Skin of body (tissue), 1 donor: ENCODE measurements at regions not wholly inside any gene's neighbourhood (a gene's known extent, or its start where the extent isn't known, plus 50 kb on each side); places are given as distances from the start of the nearest gene placed in this dataset.

Experiments used
- DNase-seq: peaks from one replicate; lab custom pipeline; 2025; lab: John Stamatoyannopoulos, UW

DNA sequence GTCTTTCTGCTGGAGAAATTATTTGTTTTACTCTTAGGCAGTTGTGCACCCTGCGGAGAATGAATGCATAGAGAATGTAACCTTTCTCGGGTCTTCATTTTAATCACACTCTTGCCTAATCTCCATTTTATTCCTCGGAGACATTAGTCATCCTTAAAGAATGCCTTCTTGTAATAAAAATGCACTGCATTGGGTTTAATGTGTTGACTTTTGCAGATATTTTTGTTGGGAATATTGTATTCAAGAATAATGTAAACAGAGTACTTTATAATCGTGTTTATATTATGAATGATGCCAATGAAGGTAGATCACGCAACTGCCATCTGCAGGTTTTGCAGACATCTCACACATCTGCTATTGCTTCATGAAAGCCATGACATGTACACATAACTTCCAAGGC lies 1093.9 kb upstream of the CDH6 start:
- DNase-seq, result no peak

DNA sequence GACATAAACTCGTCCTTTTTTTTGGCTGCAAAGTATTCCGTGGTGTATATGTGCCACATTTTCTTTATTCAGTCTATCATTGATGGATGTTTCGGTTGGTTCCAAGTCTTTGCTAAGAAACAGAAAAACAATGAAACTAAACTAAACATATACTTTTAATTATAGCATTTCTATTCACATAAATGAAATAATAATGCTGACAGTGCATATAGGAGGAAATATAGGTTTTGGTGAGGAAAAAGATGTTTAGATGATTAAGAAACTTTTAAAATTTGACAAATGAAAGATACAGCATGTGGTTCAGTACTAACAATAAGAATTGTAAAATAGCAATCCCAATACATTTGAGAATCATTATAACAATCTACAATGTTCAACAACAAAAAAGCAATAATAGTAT lies 1094.5 kb upstream of the CDH6 start:
- no peak for DNase-seq

DNA sequence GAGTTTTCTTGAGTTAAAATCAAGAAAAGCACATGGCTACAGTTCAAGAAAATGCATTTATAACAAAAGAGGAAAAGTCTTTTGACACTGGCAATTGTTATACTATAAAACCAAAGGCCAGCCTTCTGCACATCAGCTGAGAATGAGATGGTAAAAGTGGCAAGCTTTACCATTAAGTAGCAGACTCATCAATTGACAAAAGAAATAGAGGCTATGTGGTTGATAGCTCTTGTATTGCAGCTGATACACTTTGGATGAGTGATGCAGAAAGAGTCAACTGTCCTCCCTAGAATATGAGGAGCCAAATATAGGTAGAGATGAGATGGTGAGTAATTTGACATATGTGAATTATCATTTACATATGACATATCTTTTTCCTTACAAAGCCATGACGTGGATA lies 1100.9 kb upstream of the CDH6 start:
- DNase-seq, result no peak

DNA sequence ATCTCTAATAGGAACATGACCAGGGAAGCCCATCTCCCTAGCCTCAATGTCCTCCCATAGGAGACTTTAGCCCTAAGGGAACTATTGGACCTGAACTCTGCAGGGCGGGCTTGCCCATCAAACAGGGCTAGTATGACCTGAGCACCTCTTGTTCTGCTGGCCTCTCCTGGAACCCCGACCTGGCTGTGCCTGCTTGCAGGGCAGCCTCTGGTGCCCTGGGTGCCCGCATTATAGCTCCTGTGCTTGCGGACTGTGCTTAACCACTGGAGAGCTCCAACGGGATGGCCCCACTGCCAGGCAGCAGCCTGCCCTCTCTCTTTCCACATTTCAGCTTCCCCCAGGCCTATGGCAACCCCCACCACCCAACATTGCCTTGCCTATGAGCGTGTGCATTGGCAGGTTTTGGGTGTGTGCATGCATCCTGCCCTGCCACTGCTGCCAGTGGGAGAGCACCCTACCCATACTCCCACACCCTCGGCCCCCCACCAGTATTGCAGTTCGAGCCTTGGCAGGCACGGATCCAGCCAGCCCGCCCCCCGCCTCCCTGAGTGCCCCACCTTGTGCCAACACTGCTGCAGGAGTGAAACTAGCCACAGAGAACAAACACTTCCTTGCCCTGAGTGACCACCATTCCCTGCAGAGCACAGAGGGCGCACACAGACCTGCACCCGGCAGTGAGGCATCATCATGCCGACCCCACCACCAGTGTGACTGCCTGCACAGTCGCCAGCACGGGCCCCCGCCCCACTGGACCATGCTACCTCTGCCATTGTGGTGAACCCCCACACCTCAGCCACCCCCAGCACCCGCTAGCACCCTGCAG lies 1123.8 kb upstream of the CDH6 start:
- DNase-seq, result no peak

DNA sequence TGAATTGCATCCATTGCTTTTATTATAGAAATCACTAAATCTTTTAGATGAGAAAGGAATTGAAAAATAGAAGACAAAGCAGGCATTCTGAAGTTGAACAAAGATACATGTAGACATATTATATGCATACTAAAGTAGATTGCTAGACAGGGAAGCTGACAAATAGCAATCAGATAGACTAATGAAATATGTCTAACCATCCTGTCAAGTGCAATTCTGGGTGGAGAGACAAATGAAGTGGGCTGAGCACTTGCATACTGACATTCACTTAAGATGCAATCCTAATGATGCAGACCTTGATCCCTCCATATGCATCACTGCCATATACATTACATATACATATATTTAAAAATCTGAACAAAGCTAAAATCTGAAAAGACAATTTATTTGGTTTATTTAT lies 1130.0 kb upstream of the CDH6 start:
- no peak for DNase-seq

DNA sequence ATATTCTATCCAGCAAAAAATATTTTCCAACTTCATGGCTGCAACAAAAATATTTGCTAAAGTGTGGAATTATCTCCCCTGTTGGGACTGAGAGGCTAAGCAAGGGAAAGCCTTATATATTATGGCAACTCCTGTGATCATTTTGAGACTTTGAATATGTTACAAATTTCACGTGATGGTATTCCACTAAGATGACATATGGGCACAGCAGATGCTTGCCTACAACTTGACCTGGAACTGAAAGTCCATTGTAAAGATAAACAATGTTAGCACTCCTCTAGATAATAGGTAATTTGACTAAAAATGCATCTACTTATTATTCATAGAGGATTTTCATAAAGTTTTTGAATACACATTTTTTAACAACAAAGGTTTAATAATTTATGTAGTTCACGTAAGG lies 1141.5 kb upstream of the CDH6 start:
- DNase-seq, result no peak

DNA sequence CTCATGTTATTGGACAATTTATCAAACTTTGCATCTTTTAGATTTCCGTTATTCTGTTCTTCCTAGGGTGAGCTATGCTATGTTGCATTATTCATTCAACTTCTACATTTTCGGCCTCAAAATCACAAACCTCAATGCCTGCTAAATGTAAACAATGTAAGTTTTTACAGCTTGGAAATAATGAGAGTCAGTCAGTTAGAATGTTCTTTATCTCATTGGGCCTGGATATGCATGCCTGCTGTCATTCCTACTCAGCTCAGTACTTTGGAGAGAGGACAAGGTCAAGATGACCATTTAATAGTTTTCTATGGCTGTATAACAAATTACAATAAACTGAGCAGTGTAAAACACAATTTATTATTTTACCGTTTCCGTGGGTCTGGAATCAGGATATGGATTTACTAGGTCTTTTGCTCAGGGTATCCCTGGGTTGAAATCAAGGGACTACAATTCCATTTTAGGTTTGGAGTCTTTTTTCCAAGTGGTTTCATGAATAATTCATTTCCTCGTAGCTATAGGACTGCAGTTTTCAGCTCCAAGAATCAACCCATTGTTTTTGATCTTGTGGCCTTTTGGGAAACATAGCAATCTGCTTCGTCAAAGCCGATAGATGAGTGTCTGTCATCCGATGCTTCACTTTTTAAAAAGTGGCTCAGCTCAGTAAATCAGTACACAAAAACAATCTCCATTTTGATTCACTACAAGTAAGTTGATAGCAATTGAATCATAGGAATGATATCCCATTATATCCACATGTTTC lies 1143.2 kb upstream of the CDH6 start:
- DNase-seq, result no peak

DNA sequence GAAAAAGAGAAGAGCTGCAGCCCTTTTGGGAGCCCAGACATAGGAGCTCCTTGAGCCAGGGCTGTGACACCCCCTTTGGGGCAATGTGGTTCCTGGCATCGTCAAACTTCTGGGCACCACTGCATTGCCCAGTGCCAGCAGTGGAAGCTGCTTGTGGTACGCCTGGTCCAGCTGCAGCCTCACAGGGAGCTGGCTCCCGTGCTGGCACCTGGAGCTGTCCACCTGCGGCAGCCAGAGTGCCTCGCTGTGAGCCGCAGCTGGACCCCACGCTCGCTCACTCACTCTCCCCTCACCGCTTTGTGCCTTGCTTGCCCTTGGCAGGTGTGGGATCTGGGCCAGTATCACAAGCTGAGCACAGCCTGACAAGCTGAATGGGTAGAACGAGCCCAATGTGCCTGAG lies 1150.8 kb upstream of the CDH6 start:
- DNase-seq, result no peak

DNA sequence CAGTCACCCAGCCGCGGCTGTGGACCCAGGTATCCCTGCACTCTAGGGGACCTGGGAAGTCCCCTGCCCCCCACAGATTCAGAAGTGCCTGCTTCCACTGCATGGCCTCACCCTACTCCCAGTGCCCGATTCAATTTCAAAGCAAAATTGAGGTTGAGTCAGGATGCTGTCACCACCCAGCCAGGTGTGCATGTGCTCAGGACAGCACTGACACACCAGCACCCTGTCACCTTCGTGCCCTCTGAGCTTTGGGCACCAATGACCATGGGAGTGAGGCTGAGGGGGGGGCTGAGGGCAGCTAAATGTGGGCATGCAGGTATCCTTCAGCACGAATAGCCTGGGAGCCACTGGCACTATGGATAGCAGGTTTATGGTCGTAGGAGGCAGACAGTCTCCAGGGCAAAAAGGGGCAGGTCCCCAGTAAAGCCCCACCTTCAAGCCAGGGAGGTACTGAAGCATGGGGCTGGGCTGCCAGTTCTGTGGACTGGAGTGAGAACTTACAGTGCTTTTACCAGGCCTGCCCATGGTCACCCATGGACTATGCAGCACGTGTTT lies 1151.6 kb upstream of the CDH6 start:
- DNase-seq, result no peak

DNA sequence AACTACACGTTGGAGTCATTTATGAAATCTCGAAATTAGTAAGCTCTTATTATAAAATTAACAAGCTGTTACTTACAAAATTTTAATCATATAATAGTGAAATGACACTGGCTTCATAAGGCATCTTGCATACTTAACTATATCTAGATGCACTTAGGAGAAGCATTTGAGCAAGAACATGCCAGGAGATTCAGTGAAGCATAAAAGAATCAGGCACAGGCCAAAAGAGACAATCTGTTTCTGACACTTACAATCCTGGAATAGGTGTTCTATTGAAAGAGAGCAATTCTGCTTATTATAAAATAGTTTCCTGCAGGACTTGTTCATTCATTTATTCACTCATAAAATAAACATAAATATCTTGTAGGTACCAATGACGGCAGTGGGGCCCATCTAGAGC lies 1152.2 kb upstream of the CDH6 start:
- no peak for DNase-seq

DNA sequence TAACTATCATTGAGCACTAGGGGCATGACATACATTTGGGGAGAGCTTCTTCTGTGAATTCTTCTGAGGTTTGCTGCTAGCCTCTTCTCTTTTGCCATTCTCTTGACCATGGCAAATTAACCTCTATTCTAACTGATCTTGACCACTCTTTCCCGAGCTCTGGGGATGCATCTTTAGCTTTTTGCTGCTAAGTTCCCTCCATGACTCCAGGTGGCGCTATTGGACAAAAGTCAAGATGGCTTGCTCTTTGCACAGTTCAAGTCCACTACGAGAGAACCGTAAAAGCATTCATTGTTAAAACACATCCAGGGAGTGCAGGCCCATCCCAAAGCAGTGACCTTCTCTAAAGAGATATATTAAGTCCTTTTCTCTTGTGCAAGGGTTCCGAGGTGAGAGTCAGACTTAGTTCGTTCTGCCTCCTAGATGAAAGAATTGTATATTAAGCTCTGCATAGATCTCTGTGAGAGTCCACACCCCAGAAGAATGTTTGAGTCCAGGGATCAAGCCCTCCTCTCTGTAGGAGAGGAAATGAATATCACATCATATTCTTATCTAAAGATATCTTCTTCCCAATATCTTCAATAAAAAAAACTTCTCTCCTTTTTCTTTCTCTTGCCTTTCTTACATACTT lies 1152.9 kb upstream of the CDH6 start:
- DNase-seq, result peak; percentile 16

DNA sequence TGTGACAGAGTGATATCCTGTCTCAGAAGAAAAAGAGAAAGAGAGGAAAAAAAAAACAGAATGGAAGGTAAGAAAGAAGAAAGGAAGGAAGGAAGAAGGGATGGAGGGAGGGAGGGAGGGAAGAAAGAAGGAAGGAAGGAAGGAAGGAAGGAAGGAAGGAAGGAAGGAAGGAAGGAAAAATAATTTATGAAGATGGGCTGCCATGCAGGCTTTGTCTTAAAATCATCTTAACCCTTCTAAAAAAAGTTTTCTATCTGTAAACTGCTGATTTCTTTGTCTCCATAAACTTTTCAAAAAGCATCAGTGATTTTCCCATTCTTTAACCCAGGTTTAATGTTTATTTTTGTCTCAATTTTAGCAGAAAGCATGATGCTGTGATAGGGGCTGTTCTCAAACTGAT lies 1154.1 kb upstream of the CDH6 start:
- no peak for DNase-seq

DNA sequence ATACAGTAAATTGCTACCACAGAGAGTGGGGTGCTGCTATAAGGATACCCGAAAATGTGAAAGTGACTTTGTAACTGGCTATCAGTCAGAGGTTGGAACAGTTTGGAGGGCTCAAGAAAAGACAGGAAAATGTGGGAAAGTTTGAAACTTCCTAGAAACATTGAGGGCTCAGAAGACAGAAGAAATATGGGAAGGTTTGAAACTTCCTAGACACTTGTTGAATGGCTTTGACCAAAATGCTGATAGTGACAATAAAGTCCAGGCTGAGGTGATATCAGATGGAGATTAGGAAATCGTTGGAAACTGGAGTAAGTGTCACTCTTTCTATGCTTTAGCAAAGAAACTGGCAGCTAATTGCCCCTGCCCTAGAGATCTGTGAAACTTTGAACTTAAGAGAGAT lies 1158.6 kb upstream of the CDH6 start:
- DNase-seq, result no peak

DNA sequence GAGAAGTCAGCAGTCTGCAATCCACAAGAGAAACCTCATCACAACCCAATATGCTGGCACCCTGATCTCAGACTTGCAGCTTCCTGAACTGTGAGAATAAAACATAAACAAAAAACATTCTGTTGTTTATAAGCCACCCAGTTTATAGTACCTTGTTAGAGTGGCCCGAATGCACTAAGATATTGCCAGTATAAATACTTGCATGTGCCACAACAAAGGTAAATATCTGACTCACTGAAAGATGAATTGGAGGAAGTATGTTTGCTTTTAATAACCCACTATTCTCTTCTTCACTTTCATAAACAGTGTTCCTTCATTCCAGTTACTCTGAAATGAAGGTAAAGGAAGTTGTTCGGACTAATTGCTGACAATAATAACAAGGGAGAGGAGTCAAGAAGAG lies 1163.4 kb upstream of the CDH6 start:
- DNase-seq, result no peak

DNA sequence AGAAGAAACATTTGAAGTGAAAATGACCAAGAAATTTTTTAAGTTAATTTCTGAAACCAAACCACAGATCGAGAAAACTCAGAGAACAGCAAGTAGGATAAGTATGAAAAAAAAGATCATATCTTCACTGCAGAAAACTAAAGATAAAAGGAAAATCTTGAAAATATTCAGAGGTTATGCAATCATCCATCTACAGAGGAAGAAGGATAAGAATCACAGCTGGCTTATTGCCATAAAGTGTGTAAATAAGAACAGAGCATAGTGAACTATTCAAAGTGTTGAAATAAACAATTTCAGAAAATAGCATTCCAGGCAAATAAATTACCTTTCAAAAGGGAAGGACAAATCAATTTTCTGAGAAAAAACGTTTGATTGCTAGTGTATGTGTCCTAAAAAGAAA lies 1191.7 kb upstream of the CDH6 start:
- no peak for DNase-seq

DNA sequence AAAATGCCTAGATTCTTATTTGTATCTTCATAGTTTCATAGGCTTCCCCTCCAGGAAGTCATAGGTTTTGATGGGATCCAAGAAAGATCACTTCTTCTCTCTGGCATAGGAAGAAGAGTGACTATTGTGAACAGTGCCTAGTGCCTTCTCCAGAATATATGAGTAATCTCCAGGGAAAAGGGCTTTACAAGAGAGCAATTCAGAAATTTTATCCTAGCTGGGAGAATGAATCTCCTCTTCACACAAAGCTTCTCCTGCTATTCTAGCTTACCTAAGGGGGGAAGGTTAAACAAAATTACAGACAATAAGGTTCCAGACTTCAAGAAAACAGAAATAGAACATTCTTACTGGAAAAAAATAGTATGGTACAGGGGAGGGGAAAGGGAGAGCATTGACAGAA lies 1193.3 kb upstream of the CDH6 start:
- no peak for DNase-seq

DNA sequence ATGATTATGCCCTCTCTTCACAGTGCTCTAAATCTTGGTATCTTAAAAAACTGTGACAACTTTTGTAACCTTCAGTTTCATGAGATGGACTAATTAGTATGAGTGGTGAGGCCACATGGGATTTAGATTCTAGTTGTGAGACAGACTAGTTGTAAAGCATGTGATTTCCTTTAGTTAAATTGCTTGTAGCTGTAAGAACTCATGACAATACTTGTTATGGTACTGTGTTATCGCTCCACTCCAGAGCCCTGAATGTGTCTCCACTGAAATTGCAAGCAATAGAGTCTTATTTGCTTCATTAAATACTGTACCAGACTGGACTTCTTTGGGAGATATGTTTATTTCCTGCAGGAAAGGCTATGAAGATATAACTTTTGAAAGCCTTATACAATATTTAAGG lies 1198.3 kb upstream of the CDH6 start:
- no peak for DNase-seq

DNA sequence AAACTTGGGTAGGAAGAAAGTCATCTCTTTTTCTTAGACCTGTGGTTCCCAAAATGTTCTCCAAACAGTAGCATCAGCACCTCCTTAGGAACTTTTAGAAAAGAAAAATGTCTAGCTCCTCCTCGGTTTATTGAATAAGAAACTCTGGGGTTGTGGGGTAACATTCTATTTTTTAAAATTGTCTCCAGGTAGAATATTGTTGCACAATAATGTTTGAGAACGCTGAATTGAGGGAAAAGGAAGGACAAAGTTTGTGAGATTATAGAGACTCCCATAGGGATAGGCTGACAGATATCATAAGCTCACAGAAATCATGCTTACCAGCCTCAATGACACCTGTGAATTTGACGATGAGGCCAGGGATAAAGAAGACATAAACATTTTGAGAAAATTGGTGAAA lies 1199.0 kb upstream of the CDH6 start:
- no peak for DNase-seq

DNA sequence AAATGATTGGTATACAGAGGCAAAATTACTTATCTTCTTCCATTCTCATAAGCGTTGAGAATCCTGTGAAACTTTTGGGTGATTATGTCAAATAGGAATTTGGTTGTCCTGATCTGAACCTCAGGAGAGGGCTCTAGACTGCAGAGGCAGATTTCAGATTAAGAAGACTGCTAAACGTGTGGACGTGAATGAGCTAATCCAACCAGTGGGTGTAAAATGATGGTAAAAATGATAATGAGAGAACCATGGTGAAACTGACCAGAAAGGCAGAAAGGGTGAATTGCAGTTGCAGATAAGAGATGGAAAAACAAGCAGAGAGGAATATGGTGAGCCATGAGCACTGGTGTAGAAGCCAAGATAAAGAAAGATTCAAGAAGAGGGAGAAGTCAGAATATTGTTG lies 1200.2 kb upstream of the CDH6 start:
- DNase-seq, result no peak

DNA sequence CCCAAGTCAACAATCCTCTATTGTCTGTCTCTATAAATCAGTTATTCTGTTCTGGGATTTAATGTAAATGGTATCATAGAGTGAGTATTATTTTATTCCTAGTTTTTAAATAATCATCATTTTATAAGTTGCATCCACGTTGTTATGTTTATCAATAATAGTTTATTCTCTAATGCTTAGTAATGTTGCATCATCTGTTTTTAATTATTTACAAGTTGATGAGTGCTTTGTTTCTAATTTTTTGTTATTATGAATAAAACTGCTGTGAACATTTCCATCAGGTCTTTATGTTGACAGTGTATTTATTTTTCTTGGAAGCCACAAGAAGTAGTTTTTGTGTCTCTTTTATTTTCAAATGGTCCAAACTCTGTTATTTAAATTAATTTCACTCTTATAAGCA lies 1201.2 kb upstream of the CDH6 start:
- no peak for DNase-seq

DNA sequence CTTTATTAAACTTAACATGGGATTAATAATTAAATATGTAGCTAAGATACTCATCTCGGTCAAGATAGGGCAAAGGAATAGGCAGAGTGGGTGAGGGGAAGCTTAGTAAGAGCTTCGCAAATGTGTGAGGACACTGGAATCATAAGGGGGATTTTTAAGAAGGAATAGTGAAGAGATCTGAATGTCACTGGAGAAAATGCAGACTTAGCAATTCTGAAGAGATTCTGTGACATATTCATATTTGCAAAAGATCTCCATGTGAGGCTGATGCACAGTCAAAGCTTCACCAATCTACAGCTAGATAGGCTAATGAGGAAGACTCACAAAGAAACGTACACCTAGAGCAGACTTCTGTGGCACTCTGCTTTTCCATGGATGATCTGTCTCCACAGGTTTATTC lies 1202.8 kb upstream of the CDH6 start:
- DNase-seq, result no peak

DNA sequence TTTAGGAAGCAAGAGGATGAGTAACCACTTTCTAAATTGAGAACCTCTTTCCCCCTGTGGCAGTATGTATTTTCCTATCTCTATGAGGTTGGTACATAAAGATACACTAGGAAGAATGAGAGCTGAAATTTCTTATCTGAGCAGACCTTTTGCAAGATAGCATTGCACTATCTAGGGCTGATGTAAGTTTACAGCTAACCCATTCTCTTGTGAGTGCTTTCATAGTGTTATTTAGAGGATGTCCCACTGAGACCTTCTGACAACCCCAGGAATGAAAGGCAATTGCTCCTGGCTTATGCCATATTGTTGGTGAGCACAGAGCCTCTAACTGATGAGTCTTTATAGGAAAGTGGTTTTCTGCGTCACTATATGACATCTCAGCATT lies 1209.3 kb upstream of the CDH6 start:
- no peak for DNase-seq
